Upper lobe of left lung (tissue), 6 donors: ENCODE measurements at regions not wholly inside any gene's neighbourhood (a gene's known extent, or its start where the extent isn't known, plus 50 kb on each side); places are given as distances from the start of the nearest gene placed in this dataset.

Experiments used
- ATAC-seq, 2 donors: fragments of 200-7000 bp; cut with Tn5 transposase; one replicate each; pipeline ENCODE4 v1.9.1; 2022; ENCODE audit warnings: mild to moderate bottlenecking in 2 of 2, moderate library complexity in 2 of 2; ENCODE audit not compliant: low FRiP score in 2 of 2
- DNase-seq, 2 donors: peaks; one replicate each; pipeline ENCODE4 v3.0.0-alpha.2; 2019 to 2020
- H3K27ac ChIP-seq, 4 donors: fragments of 200-600 bp; sonication (generic); one replicate each; pipeline ENCODE4 v1.5.1; 2016 to 2019
- H3K27me3 ChIP-seq, 4 donors: fragments of 200-600 bp; sonication (generic); one replicate each; pipeline ENCODE4 v1.5.1; 2017 to 2019
- H3K36me3 ChIP-seq, 4 donors: fragments of 200-600 bp; sonication (generic); one replicate each; pipeline ENCODE4 v1.5.1; 2016 to 2019
- H3K4me1 ChIP-seq, 4 donors: fragments of 200-600 bp; sonication (generic); one replicate each; pipeline ENCODE4 v1.5.1; 2018 to 2019
- H3K4me3 ChIP-seq, 4 donors: fragments of 200-600 bp; sonication (generic); one replicate each; pipeline ENCODE4 v1.5.1; 2017 to 2019; ENCODE audit warnings: mild to moderate bottlenecking in 2 of 4, moderate library complexity in 1 of 4
- H3K9me3 ChIP-seq, 4 donors: fragments of 200-600 bp; sonication (generic); one replicate each; pipeline ENCODE4 v1.5.1; 2018 to 2019
- EP300 ChIP-seq, 4 donors: sonication (generic); formaldehyde crosslinking; IDR thresholded peaks; one replicate each; pipeline ENCODE4 v1.5.1; 2017; ENCODE audit warnings: antibody characterized with exemption in 4 of 4, control low read depth in 2 of 4
- POLR2A ChIP-seq, 4 donors: fragments of 450-650 bp; IDR thresholded peaks; one replicate each; pipeline ENCODE4 v1.5.1; 2016 to 2017; ENCODE audit warnings: antibody characterized with exemption in 4 of 4, mild to moderate bottlenecking in 2 of 4
- POLR2AphosphoS5 ChIP-seq, 2 donors: sonication (generic); formaldehyde crosslinking; IDR thresholded peaks; one replicate each; pipeline ENCODE4 v1.5.1; 2017; ENCODE audit warnings: antibody characterized with exemption in 2 of 2
- WGBS, 2 donors: methylation state at CpG; one replicate each; pipeline ENCODE4 v1.1.5; 2017 to 2018; 5-methylcytosine and 5-hydroxymethylcytosine counted together
- TF ChIP-seq, protein P1 (sequence below), 6 experiments: fragments of 450-650 bp in 4 of 6; fragments of 200-600 bp in 2 of 6; sonication (generic) in 2 of 6; IDR thresholded peaks; one replicate each; pipeline ENCODE4 v1.5.1; 2016 to 2019; ENCODE audit warnings: antibody characterized with exemption in 6 of 6
- donor health status: DM: no; HTN: no; CAD: no; lungs with moderate emphysema.
- donor health status: DM: no; HTN: yes; CAD: no; lungs with severe emphysema.

DNA sequence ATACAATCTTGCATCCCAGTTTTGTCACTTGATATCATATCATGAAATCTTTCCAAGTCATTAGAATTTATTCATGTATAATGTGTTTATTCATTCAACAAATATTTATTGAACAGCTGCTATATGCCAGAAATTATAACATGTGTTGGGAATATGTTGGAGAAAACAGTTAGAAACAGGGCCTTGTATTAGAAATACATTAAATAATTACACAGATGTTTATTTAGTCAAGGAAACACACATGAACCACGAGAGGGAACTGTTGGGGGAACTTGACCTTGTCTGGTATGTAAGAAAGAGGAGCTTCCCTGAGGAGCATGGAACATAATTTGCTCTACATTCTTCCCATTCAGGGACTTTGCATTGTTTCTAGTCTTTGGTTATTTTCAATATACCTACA, 191.7 kb upstream of the FRMD6 start:
- no peak overlapping the region for H3K4me3 ChIP-seq
- H3K27ac ChIP-seq = no peak overlapping the region
- H3K9me3 ChIP-seq = no peaks in the 10 kb centered on the region
- DNase-seq (no peak), ATAC-seq (no peak)
- 21 to 31% methylated on average over 1 of the region's 1 CpG for WGBS, 2 donors
- no peaks in the 10 kb centered on the region for H3K36me3 ChIP-seq
- H3K27me3 ChIP-seq = no peaks in the 10 kb centered on the region
- no peak for TF ChIP-seq EP300 (IDR thresholded peaks at IDR 0.05)
- no peak for TF ChIP-seq POLR2A (IDR thresholded peaks at IDR 0.05)
- no peak for TF ChIP-seq POLR2AphosphoS5 (IDR thresholded peaks at IDR 0.05)
- TF ChIP-seq, protein P1, sequence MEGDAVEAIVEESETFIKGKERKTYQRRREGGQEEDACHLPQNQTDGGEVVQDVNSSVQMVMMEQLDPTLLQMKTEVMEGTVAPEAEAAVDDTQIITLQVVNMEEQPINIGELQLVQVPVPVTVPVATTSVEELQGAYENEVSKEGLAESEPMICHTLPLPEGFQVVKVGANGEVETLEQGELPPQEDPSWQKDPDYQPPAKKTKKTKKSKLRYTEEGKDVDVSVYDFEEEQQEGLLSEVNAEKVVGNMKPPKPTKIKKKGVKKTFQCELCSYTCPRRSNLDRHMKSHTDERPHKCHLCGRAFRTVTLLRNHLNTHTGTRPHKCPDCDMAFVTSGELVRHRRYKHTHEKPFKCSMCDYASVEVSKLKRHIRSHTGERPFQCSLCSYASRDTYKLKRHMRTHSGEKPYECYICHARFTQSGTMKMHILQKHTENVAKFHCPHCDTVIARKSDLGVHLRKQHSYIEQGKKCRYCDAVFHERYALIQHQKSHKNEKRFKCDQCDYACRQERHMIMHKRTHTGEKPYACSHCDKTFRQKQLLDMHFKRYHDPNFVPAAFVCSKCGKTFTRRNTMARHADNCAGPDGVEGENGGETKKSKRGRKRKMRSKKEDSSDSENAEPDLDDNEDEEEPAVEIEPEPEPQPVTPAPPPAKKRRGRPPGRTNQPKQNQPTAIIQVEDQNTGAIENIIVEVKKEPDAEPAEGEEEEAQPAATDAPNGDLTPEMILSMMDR (IDR thresholded peaks at IDR 0.05) = no peak
- no peaks in the 10 kb centered on the region for H3K4me1 ChIP-seq

DNA sequence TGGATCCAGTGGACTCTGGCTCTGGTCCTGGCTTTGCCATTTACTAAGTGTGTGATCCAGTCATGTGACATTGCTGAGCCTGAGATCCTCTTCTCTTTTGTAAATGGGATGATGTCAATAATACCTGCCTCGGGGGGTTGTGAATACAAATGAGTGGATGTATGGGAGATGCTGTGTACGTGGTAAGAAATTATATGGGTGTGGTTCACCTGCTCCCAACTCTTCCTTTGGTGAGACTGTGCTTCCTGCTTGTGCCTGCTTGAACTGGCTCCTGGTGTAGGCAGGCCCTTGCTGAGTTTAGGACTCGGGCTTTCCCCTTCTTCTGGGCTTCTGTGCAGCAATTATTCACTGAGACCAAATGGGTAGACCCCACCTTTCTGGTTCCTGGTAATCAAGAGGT, 189.5 kb upstream of the FRMD6 start:
- Histone ChIP-seq H3K27ac (no peak overlapping the region), H3K36me3 (no peaks in the 10 kb centered on the region), H3K4me3 (no peak overlapping the region), H3K27me3 (no peaks in the 10 kb centered on the region), H3K9me3 (no peaks in the 10 kb centered on the region), H3K4me1 (no peaks in the 10 kb centered on the region)
- DNase-seq (no peak), ATAC-seq (no peak)
- TF ChIP-seq, protein P1 (IDR thresholded peaks at IDR 0.05) = no peak
- TF ChIP-seq EP300 (IDR thresholded peaks at IDR 0.05) (no peak), POLR2AphosphoS5 (IDR thresholded peaks at IDR 0.05) (no peak), POLR2A (IDR thresholded peaks at IDR 0.05) (no peak)
- 92 to 94% methylated on average over 3 of the region's 3 CpGs for WGBS, 2 donors

DNA sequence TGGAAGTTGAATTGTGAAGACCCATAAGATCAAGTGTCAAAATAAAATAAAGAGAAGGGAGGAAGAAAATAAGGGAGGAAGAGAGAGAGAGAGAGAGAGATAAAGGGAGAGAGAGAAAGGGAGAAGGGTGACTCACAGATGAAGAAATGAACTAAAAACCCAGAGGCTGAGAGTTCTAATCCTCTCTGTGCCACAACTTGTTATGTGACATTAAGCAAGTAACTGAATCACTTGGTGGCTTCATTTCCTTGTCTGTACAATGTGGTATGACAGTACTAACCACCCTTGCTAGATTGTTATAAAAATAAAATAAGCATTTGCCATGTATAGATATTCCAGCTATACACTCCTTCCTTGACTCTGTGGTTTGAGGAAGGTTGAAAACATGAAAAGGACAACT, 189.0 kb upstream of the FRMD6 start:
- TF ChIP-seq POLR2AphosphoS5 (IDR thresholded peaks at IDR 0.05) (no peak), POLR2A (IDR thresholded peaks at IDR 0.05) (no peak), EP300 (IDR thresholded peaks at IDR 0.05) (no peak)
- TF ChIP-seq, protein P1 (IDR thresholded peaks at IDR 0.05) = no peak
- no peaks in the 10 kb centered on the region for H3K36me3 ChIP-seq

DNA sequence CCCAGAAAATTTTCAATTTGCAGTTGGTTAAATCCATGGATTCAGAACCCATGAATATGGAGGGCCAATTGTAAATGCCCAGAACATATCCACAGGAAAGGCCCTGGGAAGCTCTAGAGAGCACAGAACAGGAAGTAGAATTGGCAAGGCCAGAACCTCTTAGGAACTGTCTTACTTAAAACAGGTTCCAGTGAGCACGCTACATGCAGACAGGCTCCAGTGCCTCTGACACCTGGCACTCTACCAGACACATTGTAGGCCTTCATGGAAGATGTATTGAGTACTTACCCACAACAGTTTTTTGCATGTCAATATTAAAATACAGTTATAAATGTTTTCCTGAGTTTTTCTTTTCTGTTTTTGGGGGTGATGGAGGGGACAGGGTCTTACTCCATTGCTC, 188.2 kb upstream of the FRMD6 start:
- Histone ChIP-seq H3K36me3 (no peaks in the 10 kb centered on the region), H3K27me3 (no peaks in the 10 kb centered on the region), H3K27ac (no peak overlapping the region), H3K4me3 (no peak overlapping the region), H3K4me1 (no peaks in the 10 kb centered on the region), H3K9me3 (no peaks in the 10 kb centered on the region)
- 75 to 95% methylated on average over 1 of the region's 1 CpG for WGBS, 2 donors
- DNase-seq (no peak), ATAC-seq (no peak)
- no peak for TF ChIP-seq POLR2AphosphoS5 (IDR thresholded peaks at IDR 0.05)
- TF ChIP-seq POLR2A (IDR thresholded peaks at IDR 0.05) = no peak
- TF ChIP-seq EP300 (IDR thresholded peaks at IDR 0.05) = no peak
- TF ChIP-seq, protein P1 (IDR thresholded peaks at IDR 0.05) = no peak

More for the DNA sequence above, 189.0 kb upstream of the FRMD6 start:
- no peak for DNase-seq
- no peak for ATAC-seq
- Histone ChIP-seq H3K27ac (no peak overlapping the region), H3K27me3 (no peaks in the 10 kb centered on the region), H3K4me3 (no peak overlapping the region), H3K9me3 (no peaks in the 10 kb centered on the region), H3K4me1 (no peaks in the 10 kb centered on the region)

DNA sequence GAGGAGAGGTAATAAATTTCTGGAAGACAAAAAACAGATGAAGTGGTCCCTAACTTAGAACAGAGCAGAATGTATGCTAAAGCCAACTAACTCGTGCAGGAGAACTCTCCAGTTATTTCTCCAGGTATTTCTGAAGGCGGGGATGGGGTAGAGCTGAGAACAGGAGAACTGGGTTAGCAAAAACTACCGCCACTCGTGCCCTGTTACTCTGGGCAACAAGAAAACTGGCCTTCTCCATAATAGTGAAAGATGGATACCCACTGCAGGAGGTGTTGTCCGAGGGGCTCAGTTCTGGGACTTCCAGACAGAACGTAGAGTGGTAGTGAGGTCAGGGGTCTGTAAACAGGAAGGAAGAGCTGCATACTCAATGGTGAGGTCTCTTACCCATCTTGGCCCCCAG, 187.3 kb upstream of the FRMD6 start:
- H3K9me3 ChIP-seq = no peaks in the 10 kb centered on the region
- DNase-seq = no peak
- H3K4me3 ChIP-seq = no peak overlapping the region
- ATAC-seq = no peak
- 80 to 88% methylated on average over 6 of the region's 6 CpGs for WGBS, 2 donors
- H3K4me1 ChIP-seq = no peaks in the 10 kb centered on the region
- H3K27ac ChIP-seq = no peak overlapping the region
- TF ChIP-seq POLR2AphosphoS5 (IDR thresholded peaks at IDR 0.05) (no peak), POLR2A (IDR thresholded peaks at IDR 0.05) (no peak), EP300 (IDR thresholded peaks at IDR 0.05) (no peak)
- TF ChIP-seq, protein P1 (IDR thresholded peaks at IDR 0.05) = no peak
- H3K36me3 ChIP-seq = no peaks in the 10 kb centered on the region
- no peaks in the 10 kb centered on the region for H3K27me3 ChIP-seq
